K562 (cell line): ENCODE measurements at regions not wholly inside any gene's neighbourhood (a gene's known extent, or its start where the extent isn't known, plus 50 kb on each side); places are given as distances from the start of the nearest gene placed in this dataset.

Experiments
- ATAC-seq: fragments of 200-7000 bp; cut with Tn5 transposase; 3 replicates; pipeline ENCODE4 v1.9.1; 2020; ENCODE audit warnings: moderate library complexity
- BruUV-seq: library from RNA; stranded (reverse); fragments of 400-500 nt; replicated peaks from 2 replicates; lab custom pipeline; 2021; lab: Mats Ljungman, UMichigan
- CTCF ChIA-PET: fragments of 300-600 bp; formaldehyde crosslinking; extraction: SDS; loops from one replicate; lab custom pipeline; 2021; ENCODE audit warnings: low intra/inter-chr PET ratio; lab: Yijun Ruan, JAX
- POLR2A ChIA-PET: fragments of 300-600, 350-650 bp; sonication (Branson Sonifier 250); formaldehyde crosslinking; extraction: SDS; loops from one replicate; lab custom pipeline; 2021; ENCODE audit warnings: antibody characterized with exemption, inconsistent platforms; lab: Yijun Ruan, JAX
- DNase-seq, 4 experiments: peaks; one replicate each; pipeline versions ENCODE4 v3.0.0 to v3.0.0-alpha.2; 2011 to 2018; ENCODE audit warnings: low spot score in 3 of 4, mixed read lengths in 3 of 4; ENCODE audit errors: extremely low read depth in 1 of 4
- FAIRE-seq: peaks from 2 replicates; lab custom pipeline; 2011; peaks lifted over from hg19 to GRCh38; lab: Jason Lieb, UNC
- H2AFZ ChIP-seq: 2 replicates; pipeline ENCODE4 v1.6.0; 2011; ENCODE audit warnings: low read depth, low read length, control low read depth, inconsistent platforms
- H3K27ac ChIP-seq: fragments of 200-600 bp; 3 replicates; pipeline ENCODE4 v1.8.0; 2011; ENCODE audit warnings: low read depth, mild to moderate bottlenecking, control low read depth, inconsistent platforms, low read length, moderate library complexity, mixed read lengths; ENCODE audit errors: extremely low read depth
- H3K27me3 ChIP-seq, 2 experiments: fragments of 300-600 bp in 1 of 2; 2 replicates in 1 of 2; 3 replicates in 1 of 2; pipeline versions ENCODE4 v1.6.0 to v1.8.0; 2011; ENCODE audit warnings: inconsistent platforms in 2 of 2, low read length in 2 of 2, mild to moderate bottlenecking in 1 of 2, mixed read lengths in 1 of 2, moderate library complexity in 1 of 2; ENCODE audit not compliant: control insufficient read depth in 2 of 2, insufficient read depth in 2 of 2
- H3K36me3 ChIP-seq: fragments of 300-600 bp; 3 replicates; pipeline ENCODE4 v1.8.0; 2011; ENCODE audit warnings: mild to moderate bottlenecking, low read length, inconsistent platforms; ENCODE audit not compliant: control insufficient read depth, insufficient read depth
- H3K4me1 ChIP-seq, 2 experiments: fragments of 200-600 bp in 1 of 2; replicated peaks in 1 of 2; 2 replicates in 1 of 2; 3 replicates in 1 of 2; pipeline versions ENCODE4 v1.5.1 to v1.8.0; 2011; ENCODE audit warnings: inconsistent platforms in 2 of 2, low read length in 2 of 2, mild to moderate bottlenecking in 1 of 2, mixed read lengths in 1 of 2, moderate library complexity in 1 of 2; ENCODE audit not compliant: control insufficient read depth in 2 of 2, insufficient read depth in 2 of 2
- H3K4me2 ChIP-seq: 2 replicates; pipeline ENCODE4 v1.6.1; 2011; ENCODE audit warnings: low read length, control low read depth, inconsistent platforms, mixed read lengths; ENCODE audit not compliant: insufficient read depth
- H3K4me3 ChIP-seq: fragments of 200-600 bp; sonication (generic), shearing (Covaris generic); 2 replicates; pipeline ENCODE4 v1.5.1; 2016; ENCODE audit warnings: control low read depth, inconsistent platforms
- H3K79me2 ChIP-seq: fragments of 200-600 bp; 3 replicates; pipeline ENCODE4 v1.8.0; 2011; ENCODE audit warnings: low read length, inconsistent platforms; ENCODE audit not compliant: control insufficient read depth, insufficient read depth
- H3K9ac ChIP-seq, 2 experiments: 2 replicates each; pipeline versions ENCODE4 v1.6.0 to v1.6.1; 2011; ENCODE audit warnings: low read depth in 2 of 2, low read length in 2 of 2, control low read depth in 1 of 2, inconsistent platforms in 1 of 2, mild to moderate bottlenecking in 1 of 2, mixed read lengths in 1 of 2; ENCODE audit not compliant: insufficient read depth in 1 of 2
- H3K9me1 ChIP-seq: one replicate; pipeline ENCODE4 v1.6.0; 2011; ENCODE audit warnings: inconsistent platforms, mild to moderate bottlenecking, low read length, moderate library complexity; ENCODE audit not compliant: control insufficient read depth, insufficient read depth
- H3K9me3 ChIP-seq: replicated peaks from 2 replicates; pipeline ENCODE4 v1.5.1; 2011; ENCODE audit warnings: low read depth, low read length, inconsistent platforms; ENCODE audit not compliant: control insufficient read depth, insufficient read depth
- H4K20me1 ChIP-seq: replicated peaks from 2 replicates; pipeline ENCODE4 v1.6.1; 2011; ENCODE audit warnings: low read length, inconsistent platforms, mixed read lengths; ENCODE audit not compliant: control insufficient read depth, insufficient read depth
- CREB3L1 ChIP-seq: fragments of 450-650 bp; IDR thresholded peaks from 2 replicates; pipeline ENCODE4 v1.6.1; 2014; ENCODE audit warnings: low read depth, mild to moderate bottlenecking, moderate library complexity, borderline replicate concordance
- MYNN ChIP-seq, 2 experiments: sonication (generic); formaldehyde crosslinking in 1 of 2; IDR thresholded peaks; 2 replicates each; pipeline versions ENCODE4 v1.5.0 to v1.6.1; 2016 to 2020; ENCODE audit warnings: antibody characterized with exemption in 1 of 2, missing genetic modification reagents in 1 of 2
- PHB2 ChIP-seq: fragments of 450-650 bp; IDR thresholded peaks from 2 replicates; pipeline ENCODE4 v1.6.1; 2017; ENCODE audit warnings: low read depth
- SMAD2 ChIP-seq: fragments of 150-350 bp; IDR thresholded peaks from 2 replicates; pipeline ENCODE4 v1.6.1; 2014; ENCODE audit warnings: low read depth, mild to moderate bottlenecking, low read length
- WGBS: fragments of 100-300 bp; shearing (Covaris generic); methylation state at CpG from one replicate; pipeline ENCODE4 v1.1.6; 2016; ENCODE audit warnings: low coverage, mixed read lengths; ENCODE audit not compliant: insufficient coverage; ENCODE audit errors: missing lambda C conversion rate; 5-methylcytosine and 5-hydroxymethylcytosine counted together
- in situ Hi-C: fragments of 300-500 bp; cut with MboI; formaldehyde crosslinking; loops from 4 replicates; pipeline ENCODE4 v1.15.0; 2018; ENCODE audit warnings: inconsistent platforms, mixed read lengths
- intact Hi-C: fragments of 100-400 bp; cut with micrococcal nuclease; formaldehyde crosslinking; loops from 2 replicates; pipeline ENCODE4 v1.14.2; 2022

GRCh38 chr19:30791088-30791487 lies 418.9 kb downstream of the ZNF536 start:
- H3K4me1 ChIP-seq = no peaks in the 10 kb centered on the region
- ChIA-PET POLR2A (interaction anchor here (0.7 kb wide), 1 partner anchor 524 kb away, joined by 3 read pairs; no protein-coding TSS in a partner anchor), CTCF (no interaction called here)
- BruUV-seq = no TSS peak
- no peak overlapping the region for H3K4me2 ChIP-seq
- H3K9me1 ChIP-seq = no peaks in the 10 kb centered on the region
- no peaks in the 10 kb centered on the region for H3K36me3 ChIP-seq
- TF ChIP-seq CREB3L1 (no peak), PHB2 (no peak), MYNN (IDR thresholded peaks at IDR 0.05) (no peak), MYNN (CRISPR knock-in tag; IDR thresholded peaks at IDR 0.05) (no peak), SMAD2 (no peak)
- H3K79me2 ChIP-seq = no peaks in the 10 kb centered on the region
- intact Hi-C loops = no loop called here
- FAIRE-seq (no peak), ATAC-seq (no peak), DNase-seq (no peak)
- H2AFZ ChIP-seq = no peak overlapping the region
- H4K20me1 ChIP-seq = no peaks in the 10 kb centered on the region
- no peak overlapping the region for H3K27ac ChIP-seq
- no peaks in the 10 kb centered on the region; a peak in 1 of 5 replicates for H3K27me3 ChIP-seq
- H3K9me3 ChIP-seq = no peaks in the 10 kb centered on the region
- H3K9ac ChIP-seq = no peak overlapping the region
- under 1% methylated on average over 13 of the region's 13 CpGs for WGBS
- H3K4me3 ChIP-seq = no peak overlapping the region
- in situ Hi-C loops = no loop called here
